Endothelial cell of umbilical vein (primary cell): ENCODE measurements at regions not wholly inside any gene's neighbourhood (a gene's known extent, or its start where the extent isn't known, plus 50 kb on each side); places are given as distances from the start of the nearest gene placed in this dataset.

Source experiments
- BruUV-seq: library from RNA; stranded (reverse); fragments of 400-500 nt; replicated peaks from 2 replicates; lab custom pipeline; 2021; lab: Mats Ljungman, UMichigan
- CTCF ChIA-PET: fragments of 300-600, 350-600 bp; sonication (Branson Sonifier 250); formaldehyde crosslinking; loops from one replicate; lab custom pipeline; 2021; ENCODE audit warnings: antibody characterized with exemption, inconsistent platforms; lab: Charles Lee
- POLR2A ChIA-PET: fragments of 300-600, 350-600 bp; sonication (Branson Sonifier 250); formaldehyde crosslinking; loops from one replicate; lab custom pipeline; 2021; ENCODE audit warnings: antibody characterized with exemption, inconsistent platforms; lab: Charles Lee
- DNase-seq: peaks from one replicate; pipeline ENCODE4 v3.0.0-alpha.2; 2011; ENCODE audit warnings: low read depth, low spot score
- FAIRE-seq: peaks from 2 replicates; lab custom pipeline; 2011; peaks lifted over from hg19 to GRCh38; lab: Jason Lieb, UNC
- H2AFZ ChIP-seq: 2 replicates; pipeline ENCODE4 v1.6.0; 2012; ENCODE audit warnings: low read depth, low read length, control low read depth, inconsistent platforms
- H3K27ac ChIP-seq: 2 replicates; pipeline ENCODE4 v1.5.1; 2011; ENCODE audit warnings: low read depth, mild to moderate bottlenecking, control low read depth, low read length, moderate library complexity; ENCODE audit not compliant: insufficient read depth
- H3K27me3 ChIP-seq, 2 experiments: 2 replicates each; pipeline versions ENCODE4 v1.6.0 to v1.6.1; 2011; ENCODE audit warnings: low read length in 2 of 2, mixed read lengths in 1 of 2; ENCODE audit not compliant: control insufficient read depth in 2 of 2, insufficient read depth in 2 of 2
- H3K36me3 ChIP-seq, 2 experiments: 2 replicates in 1 of 2; 3 replicates in 1 of 2; pipeline ENCODE4 v1.5.1; 2011; ENCODE audit warnings: low read length in 2 of 2, mild to moderate bottlenecking in 1 of 2, moderate library complexity in 1 of 2; ENCODE audit not compliant: control insufficient read depth in 2 of 2, insufficient read depth in 2 of 2; ENCODE audit errors: extremely low read depth in 1 of 2
- H3K4me1 ChIP-seq: 3 replicates; pipeline ENCODE4 v1.5.1; 2011; ENCODE audit warnings: mild to moderate bottlenecking, low read length; ENCODE audit not compliant: control insufficient read depth, insufficient read depth; ENCODE audit errors: extremely low read depth
- H3K4me2 ChIP-seq: 2 replicates; pipeline ENCODE4 v1.6.1; 2011; ENCODE audit warnings: low read length, control low read depth, mixed read lengths; ENCODE audit not compliant: insufficient read depth
- H3K4me3 ChIP-seq, 3 experiments: fragments of 200-600 bp in 1 of 3; sonication (generic), shearing (Covaris generic) in 1 of 3; replicated peaks in 1 of 3; 2 replicates each; pipeline ENCODE4 v1.5.1; 2011 to 2016; ENCODE audit warnings: control low read depth in 3 of 3, low read length in 3 of 3, mild to moderate bottlenecking in 2 of 3, inconsistent platforms in 1 of 3, low read depth in 1 of 3, moderate library complexity in 1 of 3; ENCODE audit not compliant: insufficient read depth in 1 of 3
- H3K79me2 ChIP-seq: 2 replicates; pipeline ENCODE4 v1.6.0; 2012; ENCODE audit warnings: low read length, inconsistent platforms; ENCODE audit not compliant: control insufficient read depth, insufficient read depth
- H3K9ac ChIP-seq: replicated peaks from 2 replicates; pipeline ENCODE3; 2011; ENCODE audit warnings: low read length, control low read depth; ENCODE audit not compliant: insufficient read depth; ENCODE audit errors: extremely low read depth
- H3K9me1 ChIP-seq: replicated peaks from 3 replicates; pipeline ENCODE4 v1.6.0; 2011; ENCODE audit warnings: mild to moderate bottlenecking, low read length; ENCODE audit not compliant: control insufficient read depth, insufficient read depth; ENCODE audit errors: extremely low read depth
- H3K9me3 ChIP-seq: replicated peaks from 2 replicates; pipeline ENCODE4 v1.5.1; 2012; ENCODE audit warnings: low read length, inconsistent platforms; ENCODE audit not compliant: control insufficient read depth, insufficient read depth
- H4K20me1 ChIP-seq: replicated peaks from 2 replicates; pipeline ENCODE3; 2011; ENCODE audit warnings: mild to moderate bottlenecking, low read length; ENCODE audit not compliant: control insufficient read depth, insufficient read depth; ENCODE audit errors: extremely low read depth
- CTCF ChIP-seq, 2 donors: IDR thresholded peaks; 1 replicate in 1 of 2; 2 replicates in 1 of 2; pipeline ENCODE4 v1.5.1; 2011; ENCODE audit warnings: low read length in 2 of 2, mild to moderate bottlenecking in 2 of 2, moderate library complexity in 2 of 2, control low read depth in 1 of 2, inconsistent platforms in 1 of 2, low read depth in 1 of 2; ENCODE audit not compliant: insufficient read depth in 1 of 2; ENCODE audit errors: extremely low read depth in 1 of 2
- EZH2 ChIP-seq: IDR thresholded peaks from 2 replicates; pipeline ENCODE4 v1.6.1; 2012; ENCODE audit warnings: borderline replicate concordance, low read depth, mild to moderate bottlenecking, moderate library complexity, low read length, inconsistent platforms; ENCODE audit not compliant: severe bottlenecking
- FOS ChIP-seq: IDR thresholded peaks from 2 replicates; pipeline ENCODE4 v1.6.1; 2011; ENCODE audit warnings: mild to moderate bottlenecking, low read length, moderate library complexity, borderline replicate concordance; ENCODE audit not compliant: insufficient read depth
- GATA2 ChIP-seq: IDR thresholded peaks from 2 replicates; pipeline ENCODE4 v1.7.0; 2011; ENCODE audit warnings: low read depth, mild to moderate bottlenecking, moderate library complexity, mixed read lengths, low read length; ENCODE audit not compliant: insufficient read length, insufficient read depth
- JUN ChIP-seq: IDR thresholded peaks from 2 replicates; pipeline ENCODE4 v1.6.1; 2011; ENCODE audit warnings: borderline replicate concordance, low read depth; ENCODE audit not compliant: insufficient read length, insufficient read depth
- MAX ChIP-seq: IDR thresholded peaks from 2 replicates; pipeline ENCODE4 v1.6.1; 2011; ENCODE audit not compliant: insufficient read depth, insufficient read length
- MYC ChIP-seq: IDR thresholded peaks from one replicate; pipeline ENCODE4 v1.6.1; 2011; ENCODE audit warnings: mild to moderate bottlenecking, low read depth, low read length
- POLR2A ChIP-seq: IDR thresholded peaks from 2 replicates; pipeline ENCODE4 v1.6.1; 2012; ENCODE audit warnings: low read depth, mild to moderate bottlenecking, control low read depth, low read length
- POLR2AphosphoS5 ChIP-seq: IDR thresholded peaks from 2 replicates; pipeline ENCODE4 v1.6.1; 2012; ENCODE audit warnings: low read depth, mild to moderate bottlenecking, control low read depth, low read length, moderate library complexity; ENCODE audit not compliant: insufficient read depth
- dilution Hi-C: fragments of 300-500 bp; cut with MboI; formaldehyde crosslinking; loops from one replicate; pipeline ENCODE4 v1.15.0; 2019; ENCODE audit warnings: low sequenced_read_pairs; ENCODE audit not compliant: extremely low pct_ligation_motif_present
- intact Hi-C: fragments of 100-400 bp; cut with micrococcal nuclease; formaldehyde crosslinking; loops from one replicate; pipeline ENCODE4 v1.10.0; 2022

GRCh38 chr11:134915881-134916280 is 503.8 kb upstream of the B3GAT1 start:
- H3K4me1 ChIP-seq: no peaks in the 10 kb centered on the region
- DNase-seq (no peak), FAIRE-seq (no peak)
- no peak overlapping the region for H3K9ac ChIP-seq
- no TSS peak for BruUV-seq
- H4K20me1 ChIP-seq: no peaks in the 10 kb centered on the region
- H2AFZ ChIP-seq: no peak overlapping the region
- no peaks in the 10 kb centered on the region for H3K9me3 ChIP-seq
- H3K9me1 ChIP-seq: no peaks in the 10 kb centered on the region
- H3K36me3 ChIP-seq: no peaks in the 10 kb centered on the region
- H3K4me3 ChIP-seq: no peak overlapping the region
- no peak overlapping the region for H3K27ac ChIP-seq
- no peak for TF ChIP-seq GATA2
- no peak for TF ChIP-seq FOS
- TF ChIP-seq POLR2A: no peak
- no peak for TF ChIP-seq MAX
- TF ChIP-seq MYC: no peak
- TF ChIP-seq CTCF (IDR thresholded peaks at IDR 0.05; ENCODE audit: extremely low read depth in 1 of 2, insufficient read depth in 1 of 2, low read depth in 1 of 2, low read length in 2 of 2): no peak
- TF ChIP-seq EZH2: no peak
- TF ChIP-seq POLR2AphosphoS5: no peak
- no peak for TF ChIP-seq JUN
- no peaks in the 10 kb centered on the region for H3K79me2 ChIP-seq
- ChIA-PET CTCF (no interaction called here), POLR2A (no interaction called here)
- H3K27me3 ChIP-seq: no peaks in the 10 kb centered on the region
- no peak overlapping the region for H3K4me2 ChIP-seq
- intact Hi-C loops (no loop called here), dilution Hi-C loops (no loop called here)
